SU-DHL-6 (cell line): ENCODE measurements at regions not wholly inside any gene's neighbourhood (a gene's known extent, or its start where the extent isn't known, plus 50 kb on each side); places are given as distances from the start of the nearest gene placed in this dataset.

Source experiments
- H2AFZ ChIP-seq: fragments of 200-600 bp; sonication (generic); 2 replicates; pipeline ENCODE4 v1.6.1; 2014; ENCODE audit warnings: low read depth, mild to moderate bottlenecking, moderate library complexity, mixed read lengths, antibody characterized with exemption, low read length; ENCODE audit not compliant: severe bottlenecking
- H3F3A ChIP-seq: fragments of 200-600 bp; shearing (Covaris generic); 2 replicates; pipeline ENCODE4 v1.6.0; 2016; ENCODE audit warnings: antibody characterized with exemption, mild to moderate bottlenecking; ENCODE audit not compliant: insufficient read depth
- H3K27ac ChIP-seq: fragments of 200-600 bp; sonication (generic); 2 replicates; pipeline ENCODE4 v1.5.1; 2016; ENCODE audit warnings: low read depth, mild to moderate bottlenecking, low read length, moderate library complexity, mixed read lengths
- H3K27me3 ChIP-seq: fragments of 200-600 bp; sonication (generic), shearing (Covaris generic); 2 replicates; pipeline ENCODE4 v1.6.0; 2014; ENCODE audit warnings: mild to moderate bottlenecking, low read length
- H3K36me3 ChIP-seq: fragments of 200-600 bp; sonication (generic); 2 replicates; pipeline ENCODE4 v1.6.1; 2014; ENCODE audit warnings: mild to moderate bottlenecking, low read length, mixed read lengths
- H3K4me2 ChIP-seq: fragments of 300-600, 200-600 bp; shearing (Covaris generic), sonication (generic); 2 replicates; pipeline ENCODE4 v1.6.0; 2014; ENCODE audit warnings: low read length, low read depth, mild to moderate bottlenecking; ENCODE audit not compliant: poor library complexity, severe bottlenecking
- H3K4me3 ChIP-seq: fragments of 200-600 bp; sonication (generic); 2 replicates; pipeline ENCODE4 v1.5.1; 2014; ENCODE audit warnings: antibody characterized with exemption, low read length, mild to moderate bottlenecking, mixed read lengths; ENCODE audit not compliant: insufficient read depth, poor library complexity, severe bottlenecking
- H3K79me2 ChIP-seq: fragments of 200-600 bp; sonication (generic); 2 replicates; pipeline ENCODE4 v1.6.1; 2014; ENCODE audit warnings: mild to moderate bottlenecking, low read length, moderate library complexity; ENCODE audit not compliant: insufficient read depth
- H3K9ac ChIP-seq: fragments of 200-600 bp; sonication (generic); 2 replicates; pipeline ENCODE4 v1.7.0; 2014; ENCODE audit warnings: mild to moderate bottlenecking, low read length
- H3K9me2 ChIP-seq: fragments of 200-600 bp; sonication (generic); replicated peaks from 2 replicates; pipeline ENCODE4 v1.6.1; 2014; ENCODE audit warnings: low read length; ENCODE audit not compliant: insufficient read depth
- H3K9me3 ChIP-seq: fragments of 200-600 bp; sonication (generic); 2 replicates; pipeline ENCODE4 v1.6.1; 2014; ENCODE audit warnings: low read length, mixed read lengths; ENCODE audit not compliant: insufficient read depth
- H4K20me1 ChIP-seq: fragments of 200-600 bp; sonication (generic); 2 replicates; pipeline ENCODE4 v1.6.1; 2014; ENCODE audit warnings: low read depth, mild to moderate bottlenecking, antibody characterized with exemption, low read length, moderate library complexity, mixed read lengths
- CTCF ChIP-seq: fragments of 200-600 bp; sonication (generic); IDR thresholded peaks from one replicate; pipeline ENCODE4 v1.5.1; 2017; ENCODE audit warnings: antibody characterized with exemption, mild to moderate bottlenecking, low read length, moderate library complexity; ENCODE audit not compliant: insufficient read depth, poor library complexity, severe bottlenecking
- EZH2phosphoT487 ChIP-seq: fragments of 200-600 bp; sonication (generic), shearing (Covaris generic); conservative IDR thresholded peaks from 2 replicates; pipeline ENCODE4 v1.6.1; 2018; ENCODE audit warnings: mild to moderate bottlenecking, antibody characterized with exemption, low read length, moderate library complexity, mixed read lengths

DNA sequence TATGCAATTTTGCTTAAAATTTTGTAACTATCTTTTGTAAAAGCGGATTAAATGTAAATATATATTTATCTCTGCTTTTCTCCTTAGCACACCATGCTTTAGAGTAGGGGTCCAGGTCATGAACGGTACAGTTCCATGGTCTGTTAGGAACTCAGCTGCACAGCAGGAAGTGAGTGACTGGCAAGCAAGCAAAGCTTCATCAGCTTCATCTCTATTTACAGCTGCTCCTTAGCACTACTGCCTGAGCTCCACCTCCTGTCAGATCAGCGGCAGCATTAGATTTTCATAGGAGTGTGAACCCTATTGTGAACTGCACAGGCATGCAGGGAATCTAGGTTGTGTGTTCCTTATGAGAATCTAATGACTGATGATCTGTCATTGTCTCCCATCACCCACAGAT is 959.0 kb upstream of the SLC39A10 start:
- no peaks in the 10 kb centered on the region for H4K20me1 ChIP-seq
- H2AFZ ChIP-seq: no peak overlapping the region
- H3K36me3 ChIP-seq: no peaks in the 10 kb centered on the region
- H3K4me3 ChIP-seq: no peak overlapping the region
- H3K27me3 ChIP-seq: no peaks in the 10 kb centered on the region
- H3K9ac ChIP-seq: no peak overlapping the region
- no peak overlapping the region for H3K27ac ChIP-seq
- H3F3A ChIP-seq: no peaks in the 10 kb centered on the region
- TF ChIP-seq CTCF (no peak), EZH2phosphoT487 (no peak)
- H3K9me2 ChIP-seq: no peaks in the 10 kb centered on the region
- no peaks in the 10 kb centered on the region for H3K79me2 ChIP-seq
- 0 out of 2 replicates have a peak, but pooled peaks cover 4% of the 10 kb centered on the region for H3K9me3 ChIP-seq
- H3K4me2 ChIP-seq: no peak overlapping the region

- Histone ChIP-seq H3K9ac (no peak overlapping the region), H3K9me2 (no peaks in the 10 kb centered on the region), H4K20me1 (no peaks in the 10 kb centered on the region), H3K79me2 (no peaks in the 10 kb centered on the region), H3K36me3 (no peaks in the 10 kb centered on the region), H3K4me2 (no peak overlapping the region), H3K4me3 (no peak overlapping the region), H2AFZ (no peak overlapping the region), H3F3A (no peaks in the 10 kb centered on the region), H3K9me3 (0 out of 2 replicates have a peak, but pooled peaks cover 4% of the 10 kb centered on the region), H3K27ac (no peak overlapping the region), H3K27me3 (no peaks in the 10 kb centered on the region)
- TF ChIP-seq EZH2phosphoT487: no peak
- TF ChIP-seq CTCF: no peak
These were observed 959.6 kb upstream of the SLC39A10 start for GRCh38 chr2:194697439-194697838.

- H3K9ac ChIP-seq: no peak overlapping the region
- H2AFZ ChIP-seq: no peak overlapping the region
- H3K79me2 ChIP-seq: no peaks in the 10 kb centered on the region
- H3K9me3 ChIP-seq: 0 out of 2 replicates have a peak, but pooled peaks cover 4% of the 10 kb centered on the region
- no peak overlapping the region for H3K27ac ChIP-seq
- H3K4me3 ChIP-seq: no peak overlapping the region
- no peaks in the 10 kb centered on the region for H3K9me2 ChIP-seq
- H3K4me2 ChIP-seq: no peak overlapping the region
- no peaks in the 10 kb centered on the region for H3F3A ChIP-seq
- H4K20me1 ChIP-seq: no peaks in the 10 kb centered on the region
- TF ChIP-seq CTCF (no peak), EZH2phosphoT487 (no peak)
- no peaks in the 10 kb centered on the region for H3K27me3 ChIP-seq
- H3K36me3 ChIP-seq: no peaks in the 10 kb centered on the region
These were observed 960.3 kb upstream of the SLC39A10 start for GRCh38 chr2:194696690-194697089.

DNA sequence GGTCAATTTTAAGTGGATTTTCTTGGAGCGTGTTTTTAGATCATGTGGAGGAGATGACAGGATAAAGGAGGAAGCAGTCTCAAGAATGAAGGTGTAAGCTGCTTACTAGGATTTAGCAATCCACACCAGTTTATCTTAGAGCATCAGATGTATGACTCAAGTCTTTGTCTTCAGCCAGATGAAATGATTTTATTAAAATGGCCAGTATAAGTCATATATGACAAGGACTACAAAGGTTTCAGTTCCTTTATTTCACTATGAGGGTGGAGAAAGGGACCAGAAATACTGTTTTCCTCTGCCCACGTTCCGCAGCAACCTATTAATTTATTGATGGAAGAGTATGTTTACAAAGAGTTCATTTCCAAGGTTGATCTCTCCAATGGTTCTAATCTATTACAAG is 970.5 kb upstream of the SLC39A10 start:
- TF ChIP-seq CTCF (no peak), EZH2phosphoT487 (no peak)
- Histone ChIP-seq H2AFZ (peak overlapping the region; percentile 7), H3K9me3 (no peaks in the 10 kb centered on the region), H3K27ac (no peak overlapping the region), H3K9me2 (no peaks in the 10 kb centered on the region), H3K27me3 (no peaks in the 10 kb centered on the region), H3F3A (no peaks in the 10 kb centered on the region), H3K4me3 (no peak overlapping the region), H3K4me2 (no peak overlapping the region), H3K79me2 (no peaks in the 10 kb centered on the region), H3K9ac (no peak overlapping the region), H4K20me1 (no peaks in the 10 kb centered on the region), H3K36me3 (no peaks in the 10 kb centered on the region)
